B cell (primary cell): ENCODE measurements at regions not wholly inside any gene's neighbourhood (a gene's known extent, or its start where the extent isn't known, plus 50 kb on each side); places are given as distances from the start of the nearest gene placed in this dataset.

Source experiments
- ATAC-seq: fragments of 200-7000 bp; cut with Tn5 transposase; one replicate; pipeline ENCODE4 v1.10.0; 2021; ENCODE audit warnings: low read depth, mild to moderate bottlenecking, moderate number of reproducible peaks, moderate library complexity
- CTCF ChIA-PET: fragments of 350-600 bp; sonication (Branson Sonifier 250); formaldehyde crosslinking; loops from one replicate; lab custom pipeline; 2021; ENCODE audit warnings: antibody characterized with exemption, inconsistent platforms; lab: Charles Lee
- POLR2A ChIA-PET: fragments of 350-600 bp; sonication (Branson Sonifier 250); formaldehyde crosslinking; loops from one replicate; lab custom pipeline; 2021; ENCODE audit warnings: antibody characterized with exemption; lab: Charles Lee
- DNase-seq: peaks from one replicate; pipeline ENCODE4 v3.0.0; 2013
- H2AFZ ChIP-seq: 2 replicates; pipeline ENCODE4 v1.6.1; 2012; ENCODE audit warnings: mild to moderate bottlenecking, low read depth, low read length; ENCODE audit not compliant: insufficient read depth, poor library complexity, severe bottlenecking
- H3K27ac ChIP-seq, 2 donors: 1 replicate in 1 of 2; 2 replicates in 1 of 2; pipeline ENCODE4 v1.5.1; 2012 to 2013; ENCODE audit warnings: low read length in 2 of 2, mild to moderate bottlenecking in 2 of 2, moderate library complexity in 1 of 2
- H3K27me3 ChIP-seq, 4 experiments: fragments of 200-600 bp in 1 of 4; sonication (generic) in 1 of 4; replicated peaks in 1 of 4; 1 replicate in 2 of 4; 2 replicates in 2 of 4; pipeline versions ENCODE4 v1.6.1 to v1.7.0; 2013 to 2016; ENCODE audit warnings: low read length in 3 of 4, mild to moderate bottlenecking in 2 of 4, mixed read lengths in 1 of 4, moderate library complexity in 1 of 4; ENCODE audit not compliant: insufficient read depth in 4 of 4, control insufficient read depth in 3 of 4; ENCODE audit errors: control extremely low read depth in 1 of 4
- H3K36me3 ChIP-seq, 2 experiments: replicated peaks in 1 of 2; 1 replicate in 1 of 2; 2 replicates in 1 of 2; pipeline versions ENCODE4 v1.6.1 to v1.7.1; 2013; ENCODE audit warnings: low read length in 1 of 2; ENCODE audit not compliant: insufficient read depth in 2 of 2, control insufficient read depth in 1 of 2; ENCODE audit errors: control extremely low read depth in 1 of 2, extremely low read depth in 1 of 2
- H3K4me1 ChIP-seq, 2 donors: fragments of 200-600 bp in 1 of 2; sonication (generic) in 1 of 2; 1 replicate in 1 of 2; 2 replicates in 1 of 2; pipeline versions ENCODE4 v1.5.1 to v1.6.1; 2013 to 2017; ENCODE audit warnings: low read length in 2 of 2; ENCODE audit not compliant: control insufficient read depth in 2 of 2, insufficient read depth in 2 of 2
- H3K4me2 ChIP-seq: replicated peaks from 2 replicates; pipeline ENCODE3; 2012; ENCODE audit warnings: mild to moderate bottlenecking, low read depth, low read length; ENCODE audit not compliant: poor library complexity, severe bottlenecking
- H3K4me3 ChIP-seq, 5 experiments: fragments of 200-600 bp in 1 of 5; sonication (generic) in 1 of 5; 1 replicate in 3 of 5; 2 replicates in 2 of 5; pipeline versions ENCODE4 v1.5.1 to v1.7.0; 2011 to 2016; ENCODE audit warnings: low read length in 4 of 5, mild to moderate bottlenecking in 4 of 5, low read depth in 2 of 5, control low read depth in 1 of 5, moderate library complexity in 1 of 5; ENCODE audit not compliant: insufficient read depth in 1 of 5; ENCODE audit errors: control extremely low read depth in 1 of 5, extremely low read depth in 1 of 5
- H3K79me2 ChIP-seq: fragments of 200-600 bp; sonication (generic); one replicate; pipeline ENCODE4 v1.6.0; 2016; ENCODE audit warnings: low read length; ENCODE audit not compliant: control insufficient read depth, insufficient read depth
- H3K9ac ChIP-seq: fragments of 200-600 bp; sonication (generic); 2 replicates; pipeline ENCODE4 v1.6.1; 2017; ENCODE audit warnings: mild to moderate bottlenecking, low read length, moderate library complexity
- H3K9me3 ChIP-seq, 3 donors: one replicate each; pipeline versions ENCODE4 v1.6.1 to v1.7.1; 2013; ENCODE audit warnings: low read length in 2 of 3; ENCODE audit not compliant: control insufficient read depth in 2 of 3, insufficient read depth in 1 of 3; ENCODE audit errors: control extremely low read depth in 1 of 3
- H4K20me1 ChIP-seq: 2 replicates; pipeline ENCODE4 v1.6.0; 2012; ENCODE audit warnings: mild to moderate bottlenecking, low read length; ENCODE audit not compliant: insufficient read depth, control insufficient read depth, poor library complexity, severe bottlenecking
- H3K27ac Mint-ChIP-seq: one replicate; pipeline ENCODE4 v1.8.0; 2021; ENCODE audit warnings: mixed read lengths
- H3K27me3 Mint-ChIP-seq: one replicate; pipeline ENCODE4 v1.8.0; 2021; ENCODE audit warnings: mixed read lengths
- H3K4me1 Mint-ChIP-seq: one replicate; pipeline ENCODE4 v1.8.0; 2021; ENCODE audit warnings: mixed read lengths
- H3K4me3 Mint-ChIP-seq: one replicate; pipeline ENCODE4 v1.8.0; 2021; ENCODE audit warnings: mixed read lengths
- H3K9me3 Mint-ChIP-seq: one replicate; pipeline ENCODE4 v1.8.0; 2022; ENCODE audit warnings: mixed read lengths; ENCODE audit not compliant: insufficient read depth
- CTCF ChIP-seq: fragments of 200-600 bp; IDR thresholded peaks from one replicate; pipeline ENCODE4 v1.8.0; 2022; ENCODE audit warnings: antibody characterized with exemption, mild to moderate bottlenecking
- EZH2 ChIP-seq: IDR thresholded peaks from 2 replicates; pipeline ENCODE4 v1.6.1; 2012; ENCODE audit warnings: borderline replicate concordance, low read depth, mild to moderate bottlenecking, moderate library complexity, low read length; ENCODE audit not compliant: insufficient read depth, poor library complexity, severe bottlenecking
- WGBS: methylation state at CpG from one replicate; pipeline ENCODE4 v1.1.5; 2013; ENCODE audit warnings: missing lambda C conversion rate; ENCODE audit not compliant: insufficient coverage; 5-methylcytosine and 5-hydroxymethylcytosine counted together
- intact Hi-C: fragments of 100-400 bp; cut with micrococcal nuclease; formaldehyde crosslinking; loops from one replicate; pipeline ENCODE4 v1.10.0; 2022

- intact Hi-C loops, result no loop called here
- Histone ChIP-seq H3K27me3 (no peaks in the 10 kb centered on the region), H3K27ac (no peak overlapping the region), H3K9ac (no peak overlapping the region), H3K4me3 (no peak overlapping the region), H3K9me3 (peaks cover 0 to 4% (median 1%) of the 10 kb centered on the region in 3 donors), H3K4me2 (no peak overlapping the region), H3K79me2 (no peaks in the 10 kb centered on the region), H4K20me1 (no peaks in the 10 kb centered on the region), H2AFZ (no peak overlapping the region), H3K36me3 (no peaks in the 10 kb centered on the region), H3K4me1 (no peaks in the 10 kb centered on the region)
- DNase-seq (no peak), ATAC-seq (no peak)
- CTCF ChIA-PET, result no interaction called here
- Mint-ChIP-seq H3K27me3 (no peaks in the 10 kb centered on the region), H3K4me3 (no peak overlapping the region), H3K9me3 (peaks cover 2% of the 10 kb centered on the region), H3K4me1 (no peaks in the 10 kb centered on the region), H3K27ac (no peak overlapping the region)
- POLR2A ChIA-PET, result no interaction called here
- WGBS, result 90% methylated on average over 2 of the region's 5 CpGs
- TF ChIP-seq CTCF (no peak), EZH2 (no peak)
Observed at GRCh38 chr14:98551028-98551427, 721.0 kb downstream of the BCL11B start.

GRCh38 chr14:98555440-98555839 lies 716.6 kb downstream of the BCL11B start:
- Histone ChIP-seq H3K9me3 (peaks cover 0 to 6% (median 0%) of the 10 kb centered on the region in 3 donors), H3K4me2 (no peak overlapping the region), H3K27me3 (no peaks in the 10 kb centered on the region), H3K36me3 (no peaks in the 10 kb centered on the region), H2AFZ (no peak overlapping the region), H3K9ac (no peak overlapping the region), H3K4me3 (no peak overlapping the region), H3K27ac (no peak overlapping the region), H3K79me2 (no peaks in the 10 kb centered on the region), H3K4me1 (no peaks in the 10 kb centered on the region), H4K20me1 (no peaks in the 10 kb centered on the region)
- TF ChIP-seq CTCF (no peak), EZH2 (no peak)
- Mint-ChIP-seq H3K27ac (no peak overlapping the region), H3K9me3 (peaks cover 8% of the 10 kb centered on the region), H3K27me3 (no peaks in the 10 kb centered on the region), H3K4me3 (no peak overlapping the region), H3K4me1 (no peaks in the 10 kb centered on the region)
- no peak for DNase-seq
- POLR2A ChIA-PET, result no interaction called here
- CTCF ChIA-PET, result no interaction called here
- intact Hi-C loops, result no loop called here
- no peak for ATAC-seq
- whole genome bisulfite sequencing, result no CpG with 5 or more reads among the region's 1 CpG
